Keratinocyte (primary cell): ENCODE measurements at regions not wholly inside any gene's neighbourhood (a gene's known extent, or its start where the extent isn't known, plus 50 kb on each side); places are given as distances from the start of the nearest gene placed in this dataset.

Source experiments
- DNase-seq: peaks from one replicate; pipeline ENCODE4 v3.0.0-alpha.2; 2011; ENCODE audit warnings: low read depth, missing footprints, low spot score
- FAIRE-seq: peaks from 2 replicates; lab custom pipeline; 2011; peaks lifted over from hg19 to GRCh38; lab: Jason Lieb, UNC
- H2AFZ ChIP-seq: 2 replicates; pipeline ENCODE4 v1.6.0; 2012; ENCODE audit warnings: low read length, control low read depth, inconsistent platforms; ENCODE audit not compliant: control insufficient read depth
- H3K27ac ChIP-seq: 2 replicates; pipeline ENCODE4 v1.5.1; 2011; ENCODE audit warnings: low read length; ENCODE audit not compliant: control insufficient read depth, insufficient read depth
- H3K27me3 ChIP-seq: 3 replicates; pipeline ENCODE4 v1.6.0; 2011; ENCODE audit warnings: low read length; ENCODE audit not compliant: control insufficient read depth, insufficient read depth; ENCODE audit errors: extremely low read depth
- H3K36me3 ChIP-seq, 2 experiments: 2 replicates in 1 of 2; 3 replicates in 1 of 2; pipeline ENCODE4 v1.5.1; 2011; ENCODE audit warnings: low read length in 2 of 2, mild to moderate bottlenecking in 1 of 2; ENCODE audit not compliant: control insufficient read depth in 2 of 2, insufficient read depth in 2 of 2; ENCODE audit errors: extremely low read depth in 1 of 2
- H3K4me1 ChIP-seq: 3 replicates; pipeline ENCODE4 v1.5.1; 2011; ENCODE audit warnings: low read length; ENCODE audit not compliant: control insufficient read depth, insufficient read depth; ENCODE audit errors: extremely low read depth
- H3K4me2 ChIP-seq: 3 replicates; pipeline ENCODE4 v1.6.0; 2011; ENCODE audit warnings: low read depth, low read length; ENCODE audit not compliant: control insufficient read depth, insufficient read depth; ENCODE audit errors: extremely low read depth
- H3K4me3 ChIP-seq, 3 experiments: fragments of 200-600 bp in 1 of 3; sonication (generic) in 1 of 3; 2 replicates in 2 of 3; 3 replicates in 1 of 3; pipeline ENCODE4 v1.5.1; 2011 to 2016; ENCODE audit warnings: low read length in 3 of 3, mild to moderate bottlenecking in 3 of 3, control low read depth in 2 of 3, inconsistent platforms in 1 of 3, low read depth in 1 of 3, mixed read lengths in 1 of 3, mixed run types in 1 of 3, moderate library complexity in 1 of 3; ENCODE audit not compliant: control insufficient read depth in 2 of 3, insufficient read depth in 2 of 3; ENCODE audit errors: extremely low read depth in 1 of 3
- H3K79me2 ChIP-seq: 2 replicates; pipeline ENCODE4 v1.6.0; 2012; ENCODE audit warnings: low read length; ENCODE audit not compliant: control insufficient read depth, insufficient read depth
- H3K9ac ChIP-seq: 3 replicates; pipeline ENCODE4 v1.6.0; 2011; ENCODE audit warnings: low read length; ENCODE audit not compliant: control insufficient read depth, insufficient read depth; ENCODE audit errors: extremely low read depth
- H3K9me1 ChIP-seq: 3 replicates; pipeline ENCODE4 v1.6.0; 2011; ENCODE audit warnings: low read length; ENCODE audit not compliant: control insufficient read depth, insufficient read depth; ENCODE audit errors: extremely low read depth
- H3K9me3 ChIP-seq: 2 replicates; pipeline ENCODE4 v1.5.1; 2012; ENCODE audit warnings: low read depth, low read length; ENCODE audit not compliant: control insufficient read depth
- H4K20me1 ChIP-seq: 3 replicates; pipeline ENCODE4 v1.6.0; 2011; ENCODE audit warnings: low read length; ENCODE audit not compliant: control insufficient read depth, insufficient read depth; ENCODE audit errors: extremely low read depth
- EZH2 ChIP-seq: IDR thresholded peaks from one replicate; pipeline ENCODE4 v1.6.1; 2012; ENCODE audit warnings: inconsistent platforms, mild to moderate bottlenecking, low read length, moderate library complexity
- dilution Hi-C: fragments of 300-500 bp; cut with MboI; formaldehyde crosslinking; loops from one replicate; pipeline ENCODE4 v1.7.0; 2020; ENCODE audit warnings: low sequenced_read_pairs; ENCODE audit not compliant: extremely low pct_ligation_motif_present
- TF ChIP-seq, protein P1 (sequence below), 3 experiments: IDR thresholded peaks in 1 of 3; conservative IDR thresholded peaks in 1 of 3; optimal IDR thresholded peaks in 1 of 3; 2 replicates in 2 of 3; 3 replicates in 1 of 3; pipeline versions ENCODE3 to v1.5.1; 2011; ENCODE audit warnings: low read length in 3 of 3, mild to moderate bottlenecking in 3 of 3, moderate library complexity in 2 of 3, control low read depth in 1 of 3, inconsistent platforms in 1 of 3; ENCODE audit not compliant: insufficient read depth in 2 of 3; ENCODE audit errors: extremely low read depth in 1 of 3

DNA sequence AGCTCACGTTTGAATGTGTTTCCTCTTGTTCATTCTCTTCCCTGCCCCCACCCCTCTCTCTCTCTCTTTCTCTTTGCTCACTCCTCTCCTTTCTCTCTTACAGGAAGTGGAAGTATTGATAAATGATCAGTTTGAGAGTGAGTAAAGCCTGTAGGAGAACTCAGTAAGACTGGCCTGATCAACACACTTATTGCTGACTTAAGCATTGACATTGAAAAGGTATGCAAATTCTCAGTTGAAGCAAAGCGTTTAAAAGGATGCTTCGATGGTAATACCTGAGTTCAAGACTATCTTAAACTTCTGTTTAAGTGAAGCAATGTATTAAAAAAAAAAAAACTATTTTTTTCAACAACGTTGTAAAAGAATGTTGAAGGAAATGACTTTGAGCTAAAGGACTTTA, 115.7 kb upstream of the DDX18 start:
- TF ChIP-seq, protein P1, sequence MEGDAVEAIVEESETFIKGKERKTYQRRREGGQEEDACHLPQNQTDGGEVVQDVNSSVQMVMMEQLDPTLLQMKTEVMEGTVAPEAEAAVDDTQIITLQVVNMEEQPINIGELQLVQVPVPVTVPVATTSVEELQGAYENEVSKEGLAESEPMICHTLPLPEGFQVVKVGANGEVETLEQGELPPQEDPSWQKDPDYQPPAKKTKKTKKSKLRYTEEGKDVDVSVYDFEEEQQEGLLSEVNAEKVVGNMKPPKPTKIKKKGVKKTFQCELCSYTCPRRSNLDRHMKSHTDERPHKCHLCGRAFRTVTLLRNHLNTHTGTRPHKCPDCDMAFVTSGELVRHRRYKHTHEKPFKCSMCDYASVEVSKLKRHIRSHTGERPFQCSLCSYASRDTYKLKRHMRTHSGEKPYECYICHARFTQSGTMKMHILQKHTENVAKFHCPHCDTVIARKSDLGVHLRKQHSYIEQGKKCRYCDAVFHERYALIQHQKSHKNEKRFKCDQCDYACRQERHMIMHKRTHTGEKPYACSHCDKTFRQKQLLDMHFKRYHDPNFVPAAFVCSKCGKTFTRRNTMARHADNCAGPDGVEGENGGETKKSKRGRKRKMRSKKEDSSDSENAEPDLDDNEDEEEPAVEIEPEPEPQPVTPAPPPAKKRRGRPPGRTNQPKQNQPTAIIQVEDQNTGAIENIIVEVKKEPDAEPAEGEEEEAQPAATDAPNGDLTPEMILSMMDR (optimal IDR thresholded peaks at IDR 0.05 in 1 of 3, IDR thresholded peaks at IDR 0.05 in 1 of 3, conservative IDR thresholded peaks at IDR 0.05 in 1 of 3; ENCODE audit: extremely low read depth in 1 of 3, insufficient read depth in 2 of 3, low read length in 3 of 3): no peak
- TF ChIP-seq EZH2: no peak
- H3K4me2 ChIP-seq: no peak overlapping the region
- H3K4me3 ChIP-seq: no peak overlapping the region
- no peak overlapping the region for H2AFZ ChIP-seq
- no peak overlapping the region for H3K9ac ChIP-seq
- H3K79me2 ChIP-seq: no peaks in the 10 kb centered on the region
- H3K27me3 ChIP-seq: no peaks in the 10 kb centered on the region
- H3K27ac ChIP-seq: no peak overlapping the region
- H3K36me3 ChIP-seq: no peaks in the 10 kb centered on the region
- no peak for FAIRE-seq
- no peaks in the 10 kb centered on the region for H3K4me1 ChIP-seq
- dilution Hi-C loops: no loop called here
- H3K9me3 ChIP-seq: no peaks in the 10 kb centered on the region
- no peak for DNase-seq
- H3K9me1 ChIP-seq: no peaks in the 10 kb centered on the region
- no peaks in the 10 kb centered on the region for H4K20me1 ChIP-seq

DNA sequence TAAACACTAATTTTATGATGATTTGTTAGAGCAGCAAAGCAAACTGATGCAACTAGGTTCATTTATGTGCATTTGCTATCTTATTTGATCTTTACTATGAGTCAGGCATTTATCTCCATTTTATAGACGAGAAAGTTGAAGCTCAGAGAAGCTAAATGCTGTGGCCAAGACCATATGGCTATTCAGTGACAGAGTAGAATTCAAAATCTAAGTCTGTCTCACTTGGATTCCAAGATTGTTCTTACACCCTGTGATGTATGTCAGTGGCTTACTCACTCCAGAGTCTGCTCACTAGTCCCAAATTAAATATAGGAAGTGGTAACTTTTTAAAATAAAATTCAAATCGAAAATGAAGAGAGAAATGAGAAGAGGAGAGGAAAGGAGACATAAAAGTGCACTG, 114.0 kb upstream of the DDX18 start:
- Histone ChIP-seq H3K36me3 (no peaks in the 10 kb centered on the region), H3K4me2 (no peak overlapping the region), H3K4me1 (no peaks in the 10 kb centered on the region), H3K27me3 (no peaks in the 10 kb centered on the region), H3K9ac (no peak overlapping the region), H3K9me1 (no peaks in the 10 kb centered on the region), H3K27ac (no peak overlapping the region), H2AFZ (no peak overlapping the region), H3K9me3 (no peaks in the 10 kb centered on the region), H3K4me3 (no peak overlapping the region), H3K79me2 (no peaks in the 10 kb centered on the region), H4K20me1 (no peaks in the 10 kb centered on the region)
- FAIRE-seq: no peak
- no peak for DNase-seq
- dilution Hi-C loops: no loop called here
- TF ChIP-seq EZH2: no peak
- TF ChIP-seq, protein P1 (optimal IDR thresholded peaks at IDR 0.05 in 1 of 3, IDR thresholded peaks at IDR 0.05 in 1 of 3, conservative IDR thresholded peaks at IDR 0.05 in 1 of 3; ENCODE audit: extremely low read depth in 1 of 3, insufficient read depth in 2 of 3, low read length in 3 of 3): no peak
